ENCODE measurements at regions not wholly inside any gene's neighbourhood (a gene's known extent, or its start where the extent isn't known, plus 50 kb on each side); places are given as distances from the start of the nearest gene placed in this dataset.

- peaks cover 2% of the 10 kb centered on the region for H3K4me1 Mint-ChIP-seq (ENCODE audit: low read depth, unreplicated experiment)
- H3K27me3 Mint-ChIP-seq (ENCODE audit: unreplicated experiment), result no peaks in the 10 kb centered on the region
- TF ChIP-seq CTCF (IDR thresholded peaks at IDR 0.05; ENCODE audit: partially characterized antibody, unreplicated experiment), result no peak
- DNase-seq, result no peak
- H3K4me3 Mint-ChIP-seq (ENCODE audit: unreplicated experiment), result no peak overlapping the region
- H3K36me3 Mint-ChIP-seq (ENCODE audit: unreplicated experiment), result no peaks in the 10 kb centered on the region
- H3K9me3 Mint-ChIP-seq (ENCODE audit: unreplicated experiment), result peaks cover 2% of the 10 kb centered on the region
- H3K27ac Mint-ChIP-seq (ENCODE audit: unreplicated experiment), result no peak overlapping the region
Measured at GRCh38 chr10:23999445-23999844, 209.5 kb upstream of the KIAA1217 start.

- H3K27me3 Mint-ChIP-seq (ENCODE audit: unreplicated experiment), result no peaks in the 10 kb centered on the region
- no peaks in the 10 kb centered on the region for H3K36me3 Mint-ChIP-seq (ENCODE audit: unreplicated experiment)
- no peak overlapping the region for H3K27ac Mint-ChIP-seq (ENCODE audit: unreplicated experiment)
- peaks cover 2% of the 10 kb centered on the region for H3K9me3 Mint-ChIP-seq (ENCODE audit: unreplicated experiment)
- no peak for TF ChIP-seq CTCF (IDR thresholded peaks at IDR 0.05; ENCODE audit: partially characterized antibody, unreplicated experiment)
- H3K4me3 Mint-ChIP-seq (ENCODE audit: unreplicated experiment), result no peak overlapping the region
- no peak for DNase-seq
- no peaks in the 10 kb centered on the region for H3K4me1 Mint-ChIP-seq (ENCODE audit: low read depth, unreplicated experiment)
Measured at GRCh38 chr10:24000271-24000813, 208.6 kb upstream of the KIAA1217 start.

GRCh38 chr10:24006741-24007140, 202.2 kb upstream of the KIAA1217 start:
- peaks cover 2% of the 10 kb centered on the region for H3K4me1 Mint-ChIP-seq (ENCODE audit: low read depth, unreplicated experiment)
- H3K36me3 Mint-ChIP-seq (ENCODE audit: unreplicated experiment), result no peaks in the 10 kb centered on the region
- no peaks in the 10 kb centered on the region for H3K9me3 Mint-ChIP-seq (ENCODE audit: unreplicated experiment)
- no peaks in the 10 kb centered on the region for H3K27me3 Mint-ChIP-seq (ENCODE audit: unreplicated experiment)
- no peak for TF ChIP-seq CTCF (IDR thresholded peaks at IDR 0.05; ENCODE audit: partially characterized antibody, unreplicated experiment)
- H3K27ac Mint-ChIP-seq (ENCODE audit: unreplicated experiment), result no peak overlapping the region
- no peak overlapping the region for H3K4me3 Mint-ChIP-seq (ENCODE audit: unreplicated experiment)
- no peak for DNase-seq

- TF ChIP-seq CTCF (IDR thresholded peaks at IDR 0.05; ENCODE audit: partially characterized antibody, unreplicated experiment), result no peak
- no peak for DNase-seq
- no peak overlapping the region for H3K27ac Mint-ChIP-seq (ENCODE audit: unreplicated experiment)
- H3K36me3 Mint-ChIP-seq (ENCODE audit: unreplicated experiment), result no peaks in the 10 kb centered on the region
- H3K9me3 Mint-ChIP-seq (ENCODE audit: unreplicated experiment), result no peaks in the 10 kb centered on the region
- peaks cover 2% of the 10 kb centered on the region for H3K4me1 Mint-ChIP-seq (ENCODE audit: low read depth, unreplicated experiment)
- no peaks in the 10 kb centered on the region for H3K27me3 Mint-ChIP-seq (ENCODE audit: unreplicated experiment)
- H3K4me3 Mint-ChIP-seq (ENCODE audit: unreplicated experiment), result no peak overlapping the region
Measured at GRCh38 chr10:24007359-24007758, 201.6 kb upstream of the KIAA1217 start.

GRCh38 chr10:24008164-24009091, 200.5 kb upstream of the KIAA1217 start:
- no peaks in the 10 kb centered on the region for H3K27me3 Mint-ChIP-seq (ENCODE audit: unreplicated experiment)
- no peak overlapping the region for H3K4me3 Mint-ChIP-seq (ENCODE audit: unreplicated experiment)
- no peaks in the 10 kb centered on the region for H3K36me3 Mint-ChIP-seq (ENCODE audit: unreplicated experiment)
- H3K9me3 Mint-ChIP-seq (ENCODE audit: unreplicated experiment), result no peaks in the 10 kb centered on the region
- no peak for TF ChIP-seq CTCF (IDR thresholded peaks at IDR 0.05; ENCODE audit: partially characterized antibody, unreplicated experiment)
- DNase-seq, result no peak
- H3K27ac Mint-ChIP-seq (ENCODE audit: unreplicated experiment), result no peak overlapping the region
- peaks cover 2% of the 10 kb centered on the region for H3K4me1 Mint-ChIP-seq (ENCODE audit: low read depth, unreplicated experiment)
